Gastrocnemius medialis (tissue), 4 donors: ENCODE measurements at regions not wholly inside any gene's neighbourhood (a gene's known extent, or its start where the extent isn't known, plus 50 kb on each side); places are given as distances from the start of the nearest gene placed in this dataset.

Source experiments
- ATAC-seq, 2 donors: fragments of 150-250 bp; one replicate each; pipeline ENCODE4 v1.9.1; 2016
- DNase-seq, 2 donors: peaks; one replicate each; pipeline ENCODE4 v3.0.0-alpha.2; 2019
- H3K27ac ChIP-seq, 4 donors: fragments of 200-600 bp; sonication (generic); 1 replicate in 1 of 4; 2 replicates in 3 of 4; pipeline ENCODE4 v1.5.1; 2016 to 2018; ENCODE audit warnings: mild to moderate bottlenecking in 2 of 4, moderate library complexity in 1 of 4
- H3K27me3 ChIP-seq, 3 donors: fragments of 200-600 bp; sonication (generic) in 2 of 3; 1 replicate in 1 of 3; 2 replicates in 2 of 3; pipeline versions ENCODE4 v1.5.1 to v1.6.0; 2016 to 2019; ENCODE audit warnings: mild to moderate bottlenecking in 1 of 3, moderate library complexity in 1 of 3
- H3K36me3 ChIP-seq, 2 donors: fragments of 200-600 bp; sonication (generic) in 1 of 2; one replicate each; pipeline ENCODE4 v1.5.1; 2017 to 2018
- H3K4me1 ChIP-seq, 2 donors: fragments of 200-600 bp; sonication (generic) in 1 of 2; one replicate each; pipeline ENCODE4 v1.5.1; 2016 to 2017; ENCODE audit warnings: mild to moderate bottlenecking in 2 of 2
- H3K4me3 ChIP-seq, 4 donors: fragments of 200-600 bp; sonication (generic) in 3 of 4; 1 replicate in 1 of 4; 2 replicates in 3 of 4; pipeline ENCODE4 v1.5.1; 2016 to 2019; ENCODE audit warnings: mild to moderate bottlenecking in 2 of 4
- H3K9me3 ChIP-seq, 3 donors: fragments of 200-600 bp; sonication (generic) in 2 of 3; 1 replicate in 1 of 3; 2 replicates in 2 of 3; pipeline ENCODE4 v1.5.1; 2016 to 2019
- CTCF ChIP-seq, 5 experiments: fragments of 450-650 bp in 3 of 5; fragments of 200-600 bp in 2 of 5; sonication (generic) in 2 of 5; IDR thresholded peaks in 4 of 5; conservative IDR thresholded peaks in 1 of 5; 1 replicate in 4 of 5; 2 replicates in 1 of 5; pipeline ENCODE4 v1.5.1; 2016 to 2019; ENCODE audit warnings: antibody characterized with exemption in 5 of 5, mild to moderate bottlenecking in 3 of 5, moderate library complexity in 3 of 5
- POLR2A ChIP-seq, 2 donors: fragments of 450-650 bp; IDR thresholded peaks; one replicate each; pipeline ENCODE4 v1.6.1; 2017; ENCODE audit warnings: antibody characterized with exemption in 2 of 2, mild to moderate bottlenecking in 2 of 2, moderate library complexity in 2 of 2
- in situ Hi-C, 4 donors: fragments of 200-750 bp; cut with MboI; loops; one replicate each; pipeline versions ENCODE4 v1.15.0 to v1.8.0; 2017; ENCODE audit warnings: low sequenced_read_pairs in 4 of 4
- intact Hi-C: fragments of 100-400 bp; cut with DNase I; formaldehyde crosslinking; loops from one replicate; pipeline ENCODE4 v1.15.1; 2023; ENCODE audit warnings: low total_unique reads

GRCh38 chr4:65791111-65791811 lies 121.0 kb upstream of the EPHA5 start:
- Histone ChIP-seq H3K27me3 (no peaks in the 10 kb centered on the region), H3K27ac (no peak overlapping the region), H3K9me3 (no peaks in the 10 kb centered on the region), H3K4me3 (no peak overlapping the region), H3K36me3 (no peaks in the 10 kb centered on the region), H3K4me1 (peaks cover 0 to 3% of the 10 kb centered on the region in 2 donors)
- no peak for TF ChIP-seq POLR2A (IDR thresholded peaks at IDR 0.05)
- no peak for TF ChIP-seq CTCF (IDR thresholded peaks at IDR 0.05 in 4 of 5, conservative IDR thresholded peaks at IDR 0.05 in 1 of 5)
- intact Hi-C loops (no loop called here), in situ Hi-C loops (no loop called here)
- ATAC-seq (no peak), DNase-seq (no peak)

GRCh38 chr4:65789805-65790204 lies 119.5 kb upstream of the EPHA5 start:
- no peak overlapping the region for H3K4me3 ChIP-seq
- DNase-seq: no peak
- TF ChIP-seq CTCF (IDR thresholded peaks at IDR 0.05 in 4 of 5, conservative IDR thresholded peaks at IDR 0.05 in 1 of 5): no peak
- TF ChIP-seq POLR2A (IDR thresholded peaks at IDR 0.05): no peak
- in situ Hi-C loops: no loop called here
- no peaks in the 10 kb centered on the region for H3K36me3 ChIP-seq
- H3K27ac ChIP-seq: no peak overlapping the region
- H3K4me1 ChIP-seq: peaks cover 0 to 3% of the 10 kb centered on the region in 2 donors
- no peaks in the 10 kb centered on the region for H3K9me3 ChIP-seq
- no peak for ATAC-seq
- H3K27me3 ChIP-seq: no peaks in the 10 kb centered on the region
- intact Hi-C loops: no loop called here

- Histone ChIP-seq H3K4me1 (peaks cover 0 to 3% of the 10 kb centered on the region in 2 donors), H3K27me3 (no peaks in the 10 kb centered on the region), H3K4me3 (no peak overlapping the region), H3K36me3 (no peaks in the 10 kb centered on the region), H3K27ac (no peak overlapping the region), H3K9me3 (no peaks in the 10 kb centered on the region)
- in situ Hi-C loops (no loop called here), intact Hi-C loops (no loop called here)
- TF ChIP-seq POLR2A (IDR thresholded peaks at IDR 0.05) (no peak), CTCF (IDR thresholded peaks at IDR 0.05 in 4 of 5, conservative IDR thresholded peaks at IDR 0.05 in 1 of 5) (no peak)
- no peak for DNase-seq
- no peak for ATAC-seq
Observed at GRCh38 chr4:65789341-65789740, 119.1 kb upstream of the EPHA5 start.

- H3K4me1 ChIP-seq: no peaks in the 10 kb centered on the region
- no peak for ATAC-seq
- no peaks in the 10 kb centered on the region for H3K9me3 ChIP-seq
- H3K36me3 ChIP-seq: no peaks in the 10 kb centered on the region
- TF ChIP-seq POLR2A (IDR thresholded peaks at IDR 0.05) (no peak), CTCF (IDR thresholded peaks at IDR 0.05 in 4 of 5, conservative IDR thresholded peaks at IDR 0.05 in 1 of 5) (no peak)
- DNase-seq: no peak
- no peak overlapping the region for H3K27ac ChIP-seq
- H3K4me3 ChIP-seq: no peak overlapping the region
- H3K27me3 ChIP-seq: no peaks in the 10 kb centered on the region
- intact Hi-C loops: no loop called here
- in situ Hi-C loops: no loop called here
Observed at GRCh38 chr4:65777270-65777669, 107.0 kb upstream of the EPHA5 start.

GRCh38 chr4:65773636-65774035 lies 103.3 kb upstream of the EPHA5 start:
- no peak for ATAC-seq
- no peak for DNase-seq
- Histone ChIP-seq H3K4me3 (no peak overlapping the region), H3K4me1 (no peaks in the 10 kb centered on the region), H3K36me3 (no peaks in the 10 kb centered on the region), H3K9me3 (no peaks in the 10 kb centered on the region), H3K27ac (no peak overlapping the region), H3K27me3 (no peaks in the 10 kb centered on the region)
- in situ Hi-C loops: no loop called here
- TF ChIP-seq CTCF (IDR thresholded peaks at IDR 0.05 in 4 of 5, conservative IDR thresholded peaks at IDR 0.05 in 1 of 5) (no peak), POLR2A (IDR thresholded peaks at IDR 0.05) (no peak)
- intact Hi-C loops: no loop called here
